ENCODE measurements at regions not wholly inside any gene's neighbourhood (a gene's known extent, or its start where the extent isn't known, plus 50 kb on each side); places are given as distances from the start of the nearest gene placed in this dataset.

- DNase-seq, result no peak
Measured at GRCh38 chrX:45980726-45981125, 564.5 kb downstream of the ZNF674 start.

- DNase-seq, result no peak
Measured at GRCh38 chrX:45975633-45976032, 569.6 kb downstream of the ZNF674 start.

GRCh38 chrX:45972636-45973035 is 572.6 kb downstream of the ZNF674 start:
- DNase-seq, result no peak

- DNase-seq, result no peak
Measured at GRCh38 chrX:45959567-45959966, 585.7 kb downstream of the ZNF674 start.

GRCh38 chrX:45956191-45956870 is 588.9 kb downstream of the ZNF674 start:
- DNase-seq, result no peak

GRCh38 chrX:45955661-45956060 is 589.6 kb downstream of the ZNF674 start:
- DNase-seq, result no peak

GRCh38 chrX:45954026-45954425 is 591.2 kb downstream of the ZNF674 start:
- DNase-seq, result no peak

- DNase-seq, result no peak
Measured at GRCh38 chrX:45952030-45952429, 593.2 kb downstream of the ZNF674 start.

GRCh38 chrX:45935408-45935807 is 609.8 kb downstream of the ZNF674 start:
- no peak for DNase-seq

- no peak for DNase-seq
Measured at GRCh38 chrX:45912316-45912715, 632.9 kb downstream of the ZNF674 start.

- DNase-seq, result no peak
Measured at GRCh38 chrX:45907786-45908185, 637.4 kb downstream of the ZNF674 start.

GRCh38 chrX:45903781-45904201 is 641.4 kb downstream of the ZNF674 start:
- DNase-seq, result no peak

GRCh38 chrX:45900766-45901615 is 644.2 kb downstream of the ZNF674 start:
- no peak for DNase-seq

GRCh38 chrX:45894864-45895645 is 650.2 kb downstream of the ZNF674 start:
- DNase-seq, result no peak

- no peak for DNase-seq
Measured at GRCh38 chrX:45889471-45889870, 655.8 kb downstream of the ZNF674 start.

GRCh38 chrX:45888518-45888917 is 656.7 kb downstream of the ZNF674 start:
- no peak for DNase-seq

- DNase-seq, result no peak
Measured at GRCh38 chrX:45885931-45886330, 659.3 kb downstream of the ZNF674 start.

GRCh38 chrX:45879512-45879911 is 665.7 kb downstream of the ZNF674 start:
- DNase-seq, result no peak

- no peak for DNase-seq
Measured at GRCh38 chrX:45876206-45876605, 669.0 kb downstream of the ZNF674 start.

GRCh38 chrX:45873781-45874180 is 671.4 kb downstream of the ZNF674 start:
- DNase-seq, result no peak

GRCh38 chrX:45872480-45872879 is 671.8 kb upstream of the DIPK2B start:
- DNase-seq, result no peak

- DNase-seq, result no peak
Measured at GRCh38 chrX:45868425-45868824, 667.7 kb upstream of the DIPK2B start.

- DNase-seq, result no peak
Measured at GRCh38 chrX:45862801-45863200, 662.1 kb upstream of the DIPK2B start.

GRCh38 chrX:45860450-45860849 is 659.8 kb upstream of the DIPK2B start:
- no peak for DNase-seq

All from CD4-positive, alpha-beta T cell treated with Interleukin-17A for 4 hours (primary cell).